NCI-H1694 treated with DMSO at 0.1 percent for 48 hours (cell line): ENCODE measurements at regions not wholly inside any gene's neighbourhood (a gene's known extent, or its start where the extent isn't known, plus 50 kb on each side); places are given as distances from the start of the nearest gene placed in this dataset.

Experiments
- DNase-seq: peaks from one replicate; lab custom pipeline; 2025; lab: John Stamatoyannopoulos, UW

DNA sequence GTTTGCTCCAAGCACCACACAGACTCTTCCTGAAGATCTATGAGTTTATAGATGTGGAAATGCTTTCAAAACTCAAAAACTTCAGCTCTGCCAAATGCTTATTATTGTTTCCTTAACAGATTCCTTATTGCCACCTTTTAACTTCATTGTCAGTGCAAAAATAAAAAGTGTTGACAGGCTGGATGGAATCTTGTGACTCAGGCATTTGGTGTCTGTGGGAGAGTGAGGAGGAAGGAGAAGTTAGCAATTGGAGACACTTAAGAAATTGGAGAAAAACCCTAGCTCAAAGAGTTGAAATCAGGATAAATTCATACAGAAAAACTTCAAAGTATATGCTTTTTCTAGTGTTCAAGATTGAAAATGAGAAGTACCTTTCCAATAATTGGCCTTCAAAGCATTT is 140.6 kb upstream of the PUM3 start:
- no peak for DNase-seq

DNA sequence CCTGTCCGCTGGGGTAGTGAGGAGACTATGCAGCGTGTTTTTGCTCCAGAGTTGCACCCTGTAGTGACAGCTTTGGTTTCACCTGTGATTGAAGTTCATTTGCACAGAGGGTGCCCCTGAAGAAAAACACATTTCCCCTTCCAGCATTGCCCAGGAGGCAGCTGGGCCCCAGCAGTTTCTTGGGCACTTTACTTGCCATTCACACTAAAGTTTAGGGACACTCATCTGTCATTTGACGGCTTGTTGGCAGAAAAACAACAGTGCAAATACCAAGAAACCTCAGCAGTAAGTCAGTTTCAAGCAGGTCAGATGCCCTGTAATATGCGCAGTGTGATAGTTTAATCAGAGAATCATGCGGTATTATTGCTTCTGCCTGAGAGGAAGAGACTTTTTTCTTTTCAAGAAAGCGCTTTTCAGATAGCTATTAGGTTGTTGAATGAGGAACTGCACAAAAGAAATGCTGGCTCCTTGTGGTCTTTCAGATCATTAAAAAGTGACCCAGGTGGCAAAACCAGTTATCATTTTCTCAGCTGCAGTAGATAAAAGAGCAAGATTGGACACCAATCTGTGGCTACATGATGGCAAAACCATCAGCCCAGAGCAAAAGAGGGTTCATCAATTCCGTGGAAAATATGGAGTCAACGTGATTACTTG is 136.2 kb upstream of the PUM3 start:
- no peak for DNase-seq

DNA sequence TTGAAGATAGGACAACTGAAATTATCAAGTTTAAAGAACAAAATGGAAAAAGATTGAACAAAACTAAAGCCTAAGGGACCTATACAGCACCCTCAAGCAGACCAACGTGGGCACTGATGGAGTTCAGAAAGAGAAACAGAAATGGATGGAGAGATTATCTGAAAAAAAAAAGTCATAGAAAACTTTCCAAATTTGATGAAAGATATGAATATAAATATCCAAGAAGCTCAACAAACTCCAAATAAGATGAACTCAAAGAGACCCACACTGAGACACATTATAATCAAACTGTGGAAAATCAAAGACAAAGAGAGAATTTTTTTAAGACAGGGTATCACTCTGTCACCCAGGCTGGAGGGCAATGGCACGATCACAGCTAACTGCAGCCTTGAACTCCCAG is 128.6 kb upstream of the PUM3 start:
- no peak for DNase-seq

DNA sequence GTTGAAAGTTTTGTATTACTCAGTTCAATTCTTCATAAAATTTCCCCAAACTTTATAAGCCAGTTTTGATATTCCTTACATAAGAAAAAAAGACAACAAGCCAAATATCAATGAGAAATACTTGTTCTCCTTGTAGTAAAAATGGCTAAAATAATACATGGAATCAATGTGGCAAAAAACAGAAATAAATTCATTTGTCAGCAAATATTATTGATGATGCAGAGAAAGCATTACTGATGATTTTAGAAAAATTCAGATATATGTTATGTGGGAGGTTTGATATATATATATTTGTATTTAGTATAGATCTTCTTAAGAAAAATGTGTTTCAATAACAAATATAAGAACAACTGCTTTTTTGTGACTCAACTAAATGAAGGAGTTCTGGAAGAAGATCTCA is 127.0 kb upstream of the PUM3 start:
- no peak for DNase-seq

GRCh38 chr9:2967766-2968165 is 123.9 kb upstream of the PUM3 start:
- DNase-seq: no peak

GRCh38 chr9:2966565-2967300 is 122.8 kb upstream of the PUM3 start:
- DNase-seq: no peak

- DNase-seq: no peak
Measured at GRCh38 chr9:2964470-2964869, 120.6 kb upstream of the PUM3 start.

DNA sequence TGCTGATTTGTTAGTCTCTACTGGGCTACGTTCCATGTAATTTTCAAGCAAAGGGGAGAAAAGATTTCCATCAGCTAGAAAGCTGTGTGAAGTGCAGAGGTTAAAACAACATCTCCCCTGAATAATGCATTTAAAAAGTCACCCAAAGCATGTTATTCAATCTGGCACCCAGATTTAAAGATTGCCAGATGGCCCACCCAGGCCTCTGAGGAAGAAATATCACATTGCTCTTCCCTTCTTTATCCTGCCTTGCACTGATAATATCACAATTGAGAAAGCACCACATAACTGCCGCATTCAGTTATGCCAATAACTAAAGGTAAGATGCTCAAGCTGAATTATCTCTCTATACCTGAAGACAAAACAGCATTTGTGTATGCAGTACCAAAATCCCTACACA is 119.4 kb upstream of the PUM3 start:
- DNase-seq: no peak

DNA sequence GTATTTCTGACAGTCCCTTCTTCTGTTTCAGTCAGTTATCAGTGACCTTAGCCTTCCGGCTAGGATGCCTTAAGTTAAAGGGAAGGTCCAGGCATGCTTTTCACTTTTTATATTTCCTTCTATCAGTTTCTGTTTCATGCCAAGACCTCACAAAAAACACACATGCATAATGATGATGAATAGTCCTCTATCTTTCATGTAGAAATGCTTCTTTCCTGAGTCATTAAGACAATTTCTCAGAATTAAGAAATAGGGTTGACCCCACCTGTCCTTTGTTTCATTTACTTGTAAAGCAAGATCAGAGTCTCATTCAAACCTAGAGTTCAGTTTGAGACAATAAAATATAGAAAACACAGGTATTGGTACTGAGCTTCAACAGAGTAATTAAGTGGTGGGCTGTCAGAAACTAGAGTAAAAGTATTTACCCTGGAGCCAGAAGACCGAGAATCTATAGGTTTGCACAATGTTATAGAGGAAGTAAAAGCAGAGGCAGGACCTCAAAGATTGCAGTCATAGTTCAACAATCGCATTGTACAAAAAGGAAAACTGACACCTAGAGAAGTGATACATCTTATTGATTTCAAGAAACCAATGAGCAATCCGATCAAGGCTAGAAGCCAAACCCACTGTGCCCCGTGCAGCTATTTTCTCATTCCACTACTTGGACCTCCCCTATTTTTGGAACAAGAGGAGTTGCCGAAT is 118.7 kb upstream of the PUM3 start:
- DNase-seq: no peak

DNA sequence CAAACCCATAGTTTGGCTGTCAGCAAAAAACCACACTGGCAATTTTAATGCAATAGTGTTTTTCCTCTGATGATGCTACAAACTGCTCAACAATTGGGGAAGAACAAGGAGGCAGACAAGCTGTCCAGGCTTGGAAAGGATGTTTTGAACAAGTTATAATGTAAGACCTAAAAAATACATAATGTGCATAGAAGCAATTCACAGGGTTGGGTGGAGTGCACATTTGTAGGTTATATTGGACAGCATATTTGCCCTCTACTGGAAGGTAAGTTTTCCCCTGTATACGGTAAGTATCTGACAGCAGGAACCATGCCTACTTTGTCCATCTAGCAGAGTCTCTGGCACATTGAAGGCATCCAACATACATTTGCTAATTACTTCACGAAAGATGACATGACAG is 114.3 kb upstream of the PUM3 start:
- no peak for DNase-seq

GRCh38 chr9:2957656-2958200 is 113.8 kb upstream of the PUM3 start:
- DNase-seq: no peak

- DNase-seq: no peak
Measured at GRCh38 chr9:2955575-2955974, 111.7 kb upstream of the PUM3 start.

DNA sequence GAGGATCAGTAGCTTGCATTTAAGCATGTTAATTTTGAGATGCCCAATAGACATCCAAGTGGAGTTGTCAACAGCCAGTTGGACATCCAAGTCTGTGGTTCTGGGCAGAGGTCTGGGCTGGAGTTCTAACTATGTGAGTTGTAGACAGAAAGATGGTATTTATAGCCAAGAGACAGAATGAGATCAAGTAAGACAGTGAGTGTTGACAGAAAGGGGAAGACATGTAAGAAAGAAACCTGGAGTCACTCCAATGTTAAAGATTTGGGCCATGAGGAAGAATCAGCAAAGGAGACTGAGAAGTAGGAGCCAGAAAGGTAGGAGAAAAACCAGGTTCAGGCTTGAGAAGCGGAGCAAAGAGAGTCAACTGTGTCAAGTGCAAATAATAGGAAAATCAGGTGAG is 95.5 kb upstream of the PUM3 start:
- no peak for DNase-seq

GRCh38 chr9:2936221-2936620 is 92.3 kb upstream of the PUM3 start:
- DNase-seq: no peak

DNA sequence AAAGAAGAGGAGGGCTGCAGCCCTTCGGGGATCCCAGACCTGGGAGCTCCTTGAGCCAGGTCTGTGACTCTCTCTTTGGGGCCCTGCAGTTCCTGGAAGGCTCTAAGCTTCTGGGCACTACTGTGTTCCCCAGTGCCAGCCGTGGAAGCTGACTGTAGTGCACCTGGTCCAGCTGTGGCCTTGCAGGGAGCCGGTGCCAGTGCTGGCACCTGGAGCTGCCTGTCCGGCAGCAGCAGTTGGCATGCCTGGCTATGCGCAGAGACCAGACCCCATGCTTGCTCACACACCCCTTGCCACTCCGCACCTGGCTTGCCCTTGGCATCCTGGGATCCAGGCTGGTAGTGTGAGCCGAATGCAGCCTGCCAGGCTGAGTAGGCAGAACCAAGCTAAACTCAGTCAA is 91.0 kb upstream of the PUM3 start:
- DNase-seq: no peak

- no peak for DNase-seq
Measured at GRCh38 chr9:2934241-2934650, 90.4 kb upstream of the PUM3 start.

GRCh38 chr9:2933165-2934095 is 89.5 kb upstream of the PUM3 start:
- DNase-seq: no peak

GRCh38 chr9:2928411-2928810 is 84.5 kb upstream of the PUM3 start:
- DNase-seq: peak; percentile 5

DNA sequence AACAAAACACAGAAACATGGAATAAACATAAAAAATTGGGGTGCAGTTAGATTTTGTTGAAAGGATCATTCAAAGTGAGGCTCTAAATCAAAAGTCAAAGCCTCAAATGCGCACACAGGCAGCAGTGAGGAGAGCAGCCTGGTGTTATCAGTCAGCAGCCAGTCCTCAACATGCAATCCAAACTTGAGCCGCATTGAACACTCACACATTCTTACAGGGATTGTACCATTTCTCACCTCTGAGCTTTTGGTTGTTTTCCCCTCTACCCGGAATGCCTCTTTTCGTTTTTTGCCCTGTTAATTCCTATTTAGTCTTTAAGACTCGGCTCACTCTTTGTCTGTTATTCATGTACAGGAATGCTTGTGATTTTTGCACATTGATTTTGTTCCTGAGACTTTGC is 81.1 kb upstream of the PUM3 start:
- DNase-seq: no peak

- no peak for DNase-seq
Measured at GRCh38 chr9:2924380-2924768, 80.5 kb upstream of the PUM3 start.

DNA sequence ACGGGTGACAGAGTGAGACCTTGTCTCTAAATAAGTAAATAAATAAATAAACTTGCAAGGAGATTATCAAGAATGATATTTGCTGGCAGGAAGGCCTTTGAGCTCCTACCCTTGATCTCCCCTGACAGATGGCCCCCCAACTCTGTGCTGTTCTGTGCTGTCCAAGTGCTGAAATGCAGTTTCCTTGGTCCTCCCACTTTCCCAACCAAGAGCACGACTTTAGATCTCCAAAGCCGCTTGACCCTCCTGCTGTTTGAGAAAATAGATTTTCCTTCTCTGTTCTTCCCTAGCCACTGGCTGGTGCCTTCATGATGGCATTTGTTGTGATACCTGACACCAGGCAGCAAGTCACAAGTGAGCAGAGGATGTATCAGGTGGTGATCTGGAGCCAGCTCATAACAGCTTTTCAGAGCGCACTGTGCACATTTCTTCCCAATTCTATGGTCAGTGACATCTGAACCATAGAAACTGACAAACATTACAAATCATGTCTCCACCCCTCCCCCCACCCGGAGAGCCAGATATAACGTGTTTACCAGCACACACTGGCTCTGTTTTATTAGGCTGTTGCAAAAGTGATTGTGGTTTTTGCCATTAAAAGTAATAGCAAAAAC is 80.0 kb upstream of the PUM3 start:
- DNase-seq: no peak

DNA sequence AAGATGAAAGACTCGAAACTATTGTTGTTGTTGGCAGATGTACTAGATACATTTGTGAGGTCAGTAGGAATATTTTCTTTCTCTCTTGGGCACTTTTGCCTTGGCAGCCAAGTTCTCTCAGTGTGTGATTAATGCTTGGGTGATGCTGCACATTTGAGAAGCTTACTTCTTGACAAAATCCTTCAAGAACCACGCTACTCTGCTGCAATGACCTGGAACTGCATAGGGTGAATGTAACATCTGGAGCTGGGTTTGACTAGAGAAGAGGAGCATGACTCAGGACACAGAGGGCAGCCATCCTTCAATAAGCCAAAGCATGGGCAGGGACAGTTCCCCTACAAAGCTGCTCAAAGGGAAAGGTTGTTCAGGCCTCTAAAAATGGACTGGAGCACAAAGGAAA is 75.5 kb upstream of the PUM3 start:
- no peak for DNase-seq
